ENCODE measurements at regions not wholly inside any gene's neighbourhood (a gene's known extent, or its start where the extent isn't known, plus 50 kb on each side); places are given as distances from the start of the nearest gene placed in this dataset.

DNA sequence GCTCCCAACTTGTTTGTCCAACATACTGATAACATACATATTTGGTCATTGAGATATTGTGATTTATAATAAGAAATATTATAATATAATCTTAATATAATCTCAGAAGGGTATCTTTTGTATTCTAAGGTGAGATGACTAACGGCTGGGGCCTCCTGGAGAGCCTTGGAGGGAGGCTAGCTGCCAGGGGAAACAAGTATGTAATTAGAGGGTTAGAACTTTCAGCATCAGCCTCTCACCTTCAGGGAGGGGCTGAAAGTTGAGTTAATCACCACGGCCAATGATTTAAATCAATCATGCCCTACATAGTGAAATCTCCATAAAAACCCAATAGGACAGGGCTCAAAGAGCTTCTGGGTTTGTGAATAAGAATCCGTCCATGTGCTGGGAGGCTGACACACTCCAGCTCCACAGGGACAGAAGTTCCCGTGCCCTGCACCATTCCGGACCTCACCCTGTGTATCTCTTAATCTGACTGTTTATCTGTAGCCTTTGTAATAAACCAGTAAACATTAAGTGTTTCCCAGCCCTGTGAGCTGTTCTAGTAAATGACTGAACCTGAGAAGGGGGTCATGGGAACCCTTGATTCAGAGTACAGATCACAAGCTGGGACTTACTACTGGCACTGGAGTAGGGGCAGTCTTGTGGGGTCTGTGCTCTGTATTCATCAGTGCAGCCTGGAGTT is 86.3 kb upstream of the STEAP1B start:
- no peak for DNase-seq

- DNase-seq = no peak
Measured at GRCh38 chr7:22584179-22584578, 84.2 kb upstream of the STEAP1B start.

DNA sequence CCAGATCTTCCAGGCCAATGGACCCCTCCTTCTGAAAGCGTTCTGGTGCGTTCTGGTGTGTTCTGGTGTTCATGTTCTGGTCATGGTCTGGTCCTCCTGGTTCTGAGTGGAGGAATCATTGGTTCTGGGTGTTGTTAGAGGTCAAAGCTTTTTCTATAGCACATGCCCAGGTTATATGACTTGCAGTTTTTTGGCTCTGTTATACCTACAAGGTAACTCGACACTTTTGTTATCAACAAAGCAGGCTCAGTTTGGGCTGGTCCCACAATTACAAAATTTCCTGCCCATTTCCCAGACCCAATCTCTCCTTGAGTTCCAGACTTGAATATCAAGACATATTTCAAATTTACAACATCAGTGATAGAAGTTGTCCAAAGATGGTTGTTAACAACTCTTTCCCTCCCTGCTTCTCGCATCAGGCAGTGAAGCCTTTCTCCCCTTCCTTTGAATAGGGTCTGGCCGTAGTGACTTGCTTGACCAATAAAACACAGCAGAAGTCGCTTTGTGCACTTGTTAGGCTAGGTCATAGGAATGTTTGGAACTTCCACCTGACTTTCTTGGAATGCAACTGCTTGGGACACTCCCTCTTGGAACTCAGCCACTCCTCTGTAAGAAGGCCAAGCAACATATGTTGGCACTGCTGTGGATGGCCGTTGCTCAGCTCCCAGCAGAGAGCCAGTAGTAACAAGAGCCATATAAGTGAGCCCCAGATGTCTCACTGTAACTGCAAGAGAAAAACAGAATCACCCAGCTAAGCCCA is 83.1 kb upstream of the STEAP1B start:
- no peak for DNase-seq

GRCh38 chr7:22581099-22581498 is 81.1 kb upstream of the STEAP1B start:
- DNase-seq = no peak

- DNase-seq = no peak
Measured at GRCh38 chr7:22579961-22580360, 80.0 kb upstream of the STEAP1B start.

DNA sequence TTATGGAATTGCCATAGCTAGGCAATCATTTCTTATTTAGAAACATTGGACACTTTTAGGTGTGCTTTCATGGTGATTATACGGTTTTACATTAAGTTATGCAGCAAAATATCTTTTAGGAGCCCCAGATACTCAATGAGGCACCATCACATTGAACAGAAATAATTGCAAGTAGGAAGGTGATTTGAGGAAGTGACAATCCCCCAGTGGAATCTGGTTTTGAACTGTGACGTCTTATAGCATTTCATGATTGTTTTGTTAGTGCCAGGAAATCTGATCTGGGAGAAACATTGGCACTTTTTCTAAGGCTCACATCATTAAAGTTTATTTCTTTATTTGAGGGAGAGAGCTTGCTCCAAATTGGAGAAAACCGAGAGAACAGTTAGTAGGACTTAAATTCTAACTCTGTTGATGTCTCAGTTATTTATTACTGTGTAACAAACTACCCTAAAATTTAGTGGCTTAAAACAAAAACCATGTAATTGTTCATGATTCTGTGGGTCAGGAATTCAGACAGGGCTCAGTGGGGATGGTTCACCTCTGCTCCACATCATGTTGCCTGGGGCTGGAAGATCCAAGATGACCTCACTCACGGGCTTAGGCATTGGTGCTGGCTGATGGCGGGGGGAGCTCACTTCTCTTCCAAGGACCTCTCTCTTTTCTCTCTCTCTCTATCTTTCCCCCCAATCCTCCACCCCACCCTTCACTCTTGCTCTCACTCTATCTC is 78.2 kb upstream of the STEAP1B start:
- DNase-seq = no peak

GRCh38 chr7:22577470-22578001 is 77.5 kb upstream of the STEAP1B start:
- DNase-seq = no peak

DNA sequence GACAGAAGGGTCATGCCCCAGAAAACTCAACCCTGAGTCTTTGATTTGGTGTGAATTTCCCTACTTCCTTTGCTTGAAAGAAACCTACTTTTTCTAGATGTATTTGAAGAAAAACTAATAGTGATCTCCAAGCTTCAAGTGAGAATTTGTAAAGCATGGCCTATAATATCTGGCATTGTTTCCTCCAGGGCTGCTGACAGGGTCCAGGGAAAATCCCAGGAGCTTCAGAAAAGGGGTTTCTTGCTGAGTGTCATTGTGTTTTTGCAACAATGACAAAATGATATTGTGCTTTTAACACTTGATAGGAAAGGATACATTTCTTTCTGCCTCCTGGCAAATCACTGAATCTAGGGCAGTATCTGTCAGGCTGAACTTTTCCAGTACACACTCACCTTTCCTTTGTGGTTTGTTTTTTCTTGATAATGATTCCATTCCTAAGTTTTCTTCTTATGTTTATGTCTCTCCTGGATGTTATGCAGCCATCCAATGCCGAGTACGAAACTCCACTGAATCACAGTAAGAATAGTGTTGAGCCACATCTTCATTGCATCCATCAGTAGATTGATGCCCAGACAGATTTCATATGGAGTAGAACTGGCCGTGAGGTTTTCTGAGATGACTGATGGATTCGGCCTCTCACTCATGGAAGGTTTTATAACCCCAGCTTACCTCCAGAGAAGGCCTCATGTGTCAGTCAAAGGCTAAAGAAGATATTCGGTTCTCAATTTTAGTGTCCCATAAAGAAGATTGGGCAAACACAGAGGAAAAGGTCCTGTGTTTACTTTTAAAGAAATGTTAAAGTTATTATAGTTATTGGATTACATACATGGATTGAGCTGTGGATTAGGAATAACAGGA is 76.9 kb upstream of the STEAP1B start:
- DNase-seq = no peak

GRCh38 chr7:22574754-22575520 is 74.9 kb upstream of the STEAP1B start:
- no peak for DNase-seq

GRCh38 chr7:22572937-22573336 is 72.9 kb upstream of the STEAP1B start:
- DNase-seq = no peak

GRCh38 chr7:22572292-22572691 is 72.3 kb upstream of the STEAP1B start:
- DNase-seq = no peak

DNA sequence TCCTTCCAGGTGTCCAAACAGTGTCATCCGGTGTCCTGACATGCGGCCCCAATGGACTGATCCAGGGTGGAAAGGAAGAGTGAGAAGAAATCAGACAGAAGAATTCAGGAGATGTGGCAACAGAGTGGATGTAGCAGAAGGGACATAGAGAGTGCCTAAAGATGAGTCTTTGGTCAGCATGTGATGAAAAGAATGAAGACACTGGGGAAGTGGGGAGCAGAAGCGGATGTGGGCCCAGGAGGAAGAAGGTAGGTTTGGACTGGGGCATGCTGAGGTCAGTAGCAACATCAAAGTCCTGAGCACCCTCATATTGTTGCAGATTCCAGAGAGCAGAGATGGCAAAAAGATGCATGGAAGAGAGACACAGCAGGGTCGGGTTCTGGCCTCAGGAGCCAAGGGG is 71.8 kb upstream of the STEAP1B start:
- no peak for DNase-seq

DNA sequence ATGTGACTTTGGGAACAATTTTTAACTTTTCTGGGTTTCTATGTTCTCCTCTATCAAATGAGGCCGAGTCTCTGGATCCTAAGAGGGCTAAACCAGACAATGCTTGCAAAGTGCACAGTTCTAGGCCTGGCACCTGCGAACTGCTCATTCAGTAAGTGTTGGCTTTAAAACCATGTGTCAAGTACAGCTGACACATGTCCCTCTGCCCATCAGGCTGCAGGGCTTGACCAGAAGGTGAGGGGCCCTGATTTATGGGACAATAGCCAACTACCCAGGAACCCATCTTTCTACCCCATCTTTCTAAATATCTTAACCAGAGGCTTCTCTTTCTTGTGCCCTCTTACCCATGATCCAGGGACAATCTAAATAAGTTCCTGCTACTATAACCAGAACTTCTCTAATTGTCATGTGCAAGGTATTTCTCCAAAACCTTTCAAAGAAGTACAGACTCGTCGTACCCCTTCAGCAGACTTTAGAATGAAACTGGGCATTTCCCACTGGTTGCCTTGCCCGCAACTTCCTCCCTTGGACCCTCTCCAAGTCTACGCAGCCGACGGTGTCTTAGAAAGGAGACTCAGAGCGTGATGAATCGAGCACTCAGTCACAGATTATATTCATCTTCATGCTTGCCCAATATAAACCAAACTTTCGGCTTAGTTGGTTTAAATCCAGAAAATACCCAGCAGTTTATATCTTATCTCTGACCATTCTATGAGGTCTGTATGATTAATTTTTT is 69.8 kb upstream of the STEAP1B start:
- DNase-seq = no peak

DNA sequence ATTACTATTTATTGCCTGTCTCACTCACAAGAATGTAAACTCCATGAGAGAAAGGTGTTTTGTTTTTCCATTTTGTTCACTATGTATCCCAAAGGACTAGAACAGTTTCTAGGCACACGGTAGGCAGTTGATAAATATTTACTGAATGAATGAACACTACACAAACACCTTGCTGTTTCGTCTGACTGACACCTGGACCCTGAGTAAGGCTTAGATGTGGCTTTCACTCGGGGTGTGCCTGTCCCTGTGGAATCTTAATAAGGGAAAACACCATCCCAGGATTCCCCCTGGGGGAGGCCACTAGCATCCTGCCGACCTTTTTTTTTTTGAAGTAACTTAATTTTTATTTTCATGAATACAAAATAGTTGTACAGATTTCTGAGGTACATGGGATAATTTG is 66.6 kb upstream of the STEAP1B start:
- DNase-seq = no peak

- no peak for DNase-seq
Measured at GRCh38 chr7:22566176-22566575, 66.2 kb upstream of the STEAP1B start.

GRCh38 chr7:22565315-22565811 is 65.4 kb upstream of the STEAP1B start:
- no peak for DNase-seq

DNA sequence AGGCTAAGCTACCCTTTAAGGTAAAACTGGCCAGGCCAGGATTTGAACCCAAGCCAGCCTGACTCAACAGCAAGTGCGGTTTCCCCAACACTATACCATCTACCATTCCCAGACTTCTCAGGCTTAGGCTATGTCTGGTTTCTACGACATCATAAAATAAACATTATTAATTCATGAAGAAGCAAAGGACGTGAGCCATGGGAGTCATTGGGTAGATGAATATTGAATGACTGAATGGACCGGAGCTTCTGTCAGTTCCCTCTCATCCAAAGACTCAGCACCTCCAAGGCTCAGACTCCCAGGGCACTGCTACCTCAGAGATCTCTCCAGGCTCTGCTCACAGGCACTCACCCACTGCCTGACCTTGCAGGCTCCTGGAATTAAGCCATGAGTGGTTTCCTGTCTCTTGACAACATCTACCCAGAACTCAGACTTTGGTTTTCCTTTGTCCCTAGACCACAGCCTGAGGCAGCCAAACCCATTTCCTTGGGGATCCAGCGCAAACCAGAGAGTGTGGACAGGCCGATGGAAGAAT is 64.6 kb upstream of the STEAP1B start:
- no peak for DNase-seq

DNA sequence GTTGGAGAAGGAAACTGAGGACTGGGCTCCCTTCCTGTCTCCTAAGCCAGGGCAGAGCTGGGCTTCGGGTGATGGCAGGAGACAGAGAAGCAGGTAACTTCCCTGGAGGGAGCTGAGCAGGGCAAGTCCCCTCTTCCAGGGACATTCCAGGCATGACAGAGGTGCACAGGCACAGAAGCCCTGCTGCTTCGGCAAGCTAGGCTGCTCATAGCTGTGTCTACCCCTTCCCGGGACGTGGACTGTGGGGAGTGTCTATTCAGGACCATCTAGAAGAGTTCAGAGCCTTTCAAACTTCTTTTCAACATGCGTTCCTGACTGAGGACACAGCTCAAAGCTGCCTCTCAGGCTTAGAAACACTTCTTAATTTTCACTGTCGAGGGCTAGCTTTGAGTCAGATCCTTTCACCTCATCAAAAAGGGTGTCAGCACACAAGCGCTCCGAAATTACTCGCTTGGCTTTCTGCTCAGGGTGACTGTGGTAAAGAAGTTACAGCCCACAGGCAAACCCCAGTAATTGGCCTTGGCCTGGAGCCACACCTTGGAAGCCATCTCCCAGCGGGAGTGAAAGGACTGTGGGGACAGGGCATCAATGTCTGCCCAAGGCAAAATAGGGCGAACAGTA is 63.7 kb upstream of the STEAP1B start:
- no peak for DNase-seq

- DNase-seq = no peak
Measured at GRCh38 chr7:22563032-22563501, 63.1 kb upstream of the STEAP1B start.
